Common myeloid progenitor, CD34-positive (primary cell): ENCODE measurements at regions not wholly inside any gene's neighbourhood (a gene's known extent, or its start where the extent isn't known, plus 50 kb on each side); places are given as distances from the start of the nearest gene placed in this dataset.

Experiments used
- CTCF ChIA-PET: fragments of 350-600 bp; sonication (Branson Sonifier 250); formaldehyde crosslinking; loops from one replicate; lab custom pipeline; 2021; ENCODE audit warnings: antibody characterized with exemption; lab: Charles Lee
- POLR2A ChIA-PET: fragments of 350-600 bp; sonication (Branson Sonifier 250); formaldehyde crosslinking; loops from one replicate; lab custom pipeline; 2021; ENCODE audit warnings: antibody characterized with exemption; lab: Charles Lee
- DNase-seq, 3 donors: peaks; one replicate each; pipeline versions ENCODE4 v3.0.0 to v3.0.0-alpha.2; 2013
- H3K27ac ChIP-seq, 2 experiments: 1 replicate in 1 of 2; 2 replicates in 1 of 2; pipeline ENCODE4 v1.7.0; 2013; ENCODE audit warnings: inconsistent platforms in 2 of 2, low read length in 2 of 2, mild to moderate bottlenecking in 2 of 2, low read depth in 1 of 2, moderate library complexity in 1 of 2; ENCODE audit not compliant: severe bottlenecking in 2 of 2, insufficient read depth in 1 of 2, poor library complexity in 1 of 2
- H3K27me3 ChIP-seq, 5 experiments: replicated peaks in 2 of 5; 1 replicate in 3 of 5; 2 replicates in 2 of 5; pipeline versions ENCODE4 v1.6.1 to v1.7.0; 2013; ENCODE audit warnings: low read length in 4 of 5, mild to moderate bottlenecking in 2 of 5, moderate library complexity in 2 of 5, inconsistent platforms in 1 of 5; ENCODE audit not compliant: insufficient read depth in 5 of 5, control insufficient read depth in 4 of 5
- H3K36me3 ChIP-seq, 4 experiments: 1 replicate in 2 of 4; 2 replicates in 2 of 4; pipeline versions ENCODE4 v1.6.1 to v1.7.0; 2013; ENCODE audit warnings: low read length in 3 of 4, control low read depth in 1 of 4, mild to moderate bottlenecking in 1 of 4; ENCODE audit not compliant: control insufficient read depth in 4 of 4, insufficient read depth in 4 of 4
- H3K4me1 ChIP-seq, 4 experiments: 1 replicate in 3 of 4; 2 replicates in 1 of 4; pipeline versions ENCODE4 v1.6.1 to v1.7.1; 2013; ENCODE audit warnings: low read length in 3 of 4, mild to moderate bottlenecking in 3 of 4, control low read depth in 1 of 4, inconsistent platforms in 1 of 4, moderate library complexity in 1 of 4; ENCODE audit not compliant: control insufficient read depth in 4 of 4, insufficient read depth in 4 of 4; ENCODE audit errors: control extremely low read depth in 1 of 4
- H3K4me3 ChIP-seq, 7 experiments: 1 replicate in 4 of 7; 2 replicates in 3 of 7; pipeline versions ENCODE4 v1.5.1 to v1.7.0; 2013; ENCODE audit warnings: mild to moderate bottlenecking in 7 of 7, low read length in 6 of 7, moderate library complexity in 6 of 7, inconsistent platforms in 2 of 7, low read depth in 2 of 7, control low read depth in 1 of 7; ENCODE audit not compliant: insufficient read depth in 4 of 7, control insufficient read depth in 1 of 7; ENCODE audit errors: extremely low read depth in 1 of 7
- H3K9me3 ChIP-seq, 5 experiments: 1 replicate in 4 of 5; 2 replicates in 1 of 5; pipeline versions ENCODE4 v1.6.1 to v1.7.1; 2013; ENCODE audit warnings: low read length in 4 of 5, mild to moderate bottlenecking in 2 of 5, inconsistent platforms in 1 of 5, low read depth in 1 of 5, moderate library complexity in 1 of 5; ENCODE audit not compliant: control insufficient read depth in 4 of 5, insufficient read depth in 2 of 5; ENCODE audit errors: control extremely low read depth in 1 of 5
- WGBS: methylation state at CpG from one replicate; pipeline ENCODE4 v1.1.5; 2013; ENCODE audit not compliant: insufficient coverage; 5-methylcytosine and 5-hydroxymethylcytosine counted together

DNA sequence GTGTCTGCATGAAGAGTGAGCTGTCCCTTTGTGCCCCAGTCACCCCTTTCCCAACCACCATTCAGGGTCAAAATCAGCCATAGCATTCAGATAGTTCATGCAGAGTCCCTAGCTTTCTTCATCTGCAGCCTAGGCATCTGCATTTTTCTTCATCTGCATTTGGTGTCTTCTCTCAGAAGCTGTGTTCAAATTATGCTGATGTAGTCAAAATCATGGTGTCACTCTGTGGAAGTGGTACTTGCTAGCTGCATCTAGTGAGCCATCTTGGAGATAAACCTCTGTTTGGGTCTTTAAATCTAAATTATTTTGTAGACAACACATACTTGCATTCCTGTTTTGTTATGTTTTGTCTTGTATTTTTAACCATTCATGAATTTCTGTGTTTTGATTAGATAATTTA is 119.8 kb downstream of the DDX3Y start:
- H3K27me3 ChIP-seq: no peaks in the 10 kb centered on the region
- H3K9me3 ChIP-seq: no peaks in the 10 kb centered on the region
- no peak overlapping the region for H3K4me3 ChIP-seq
- CTCF ChIA-PET: no interaction called here
- no peak overlapping the region for H3K27ac ChIP-seq
- no peaks in the 10 kb centered on the region for H3K4me1 ChIP-seq
- no peak for DNase-seq
- no peaks in the 10 kb centered on the region for H3K36me3 ChIP-seq
- POLR2A ChIA-PET: no interaction called here

DNA sequence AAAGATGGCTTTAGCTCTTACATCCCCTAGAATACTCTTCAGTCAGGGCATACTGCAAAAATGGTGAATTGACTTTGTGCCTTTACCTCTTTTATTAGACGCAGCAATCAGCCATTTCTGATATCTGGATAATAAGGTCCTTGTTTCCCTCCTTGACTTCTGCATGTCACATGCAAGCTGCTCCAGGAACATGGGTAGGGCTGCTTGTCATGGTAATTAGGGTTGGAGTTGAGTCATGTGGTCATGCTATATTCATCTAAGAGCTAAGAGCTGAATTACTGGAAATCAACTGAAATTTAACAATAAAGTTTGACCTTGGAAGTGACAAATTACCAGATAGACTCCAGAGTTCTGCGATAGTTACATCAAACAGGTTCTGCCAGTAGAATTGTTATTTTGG is 122.2 kb downstream of the DDX3Y start:
- POLR2A ChIA-PET: no interaction called here
- no peaks in the 10 kb centered on the region for H3K4me1 ChIP-seq
- CTCF ChIA-PET: no interaction called here
- no CpG with 5 or more reads among the region's 2 CpGs for WGBS
- DNase-seq: no peak
- no peaks in the 10 kb centered on the region for H3K27me3 ChIP-seq
- no peaks in the 10 kb centered on the region for H3K9me3 ChIP-seq
- no peak overlapping the region for H3K4me3 ChIP-seq
- no peaks in the 10 kb centered on the region for H3K36me3 ChIP-seq
- H3K27ac ChIP-seq: no peak overlapping the region

DNA sequence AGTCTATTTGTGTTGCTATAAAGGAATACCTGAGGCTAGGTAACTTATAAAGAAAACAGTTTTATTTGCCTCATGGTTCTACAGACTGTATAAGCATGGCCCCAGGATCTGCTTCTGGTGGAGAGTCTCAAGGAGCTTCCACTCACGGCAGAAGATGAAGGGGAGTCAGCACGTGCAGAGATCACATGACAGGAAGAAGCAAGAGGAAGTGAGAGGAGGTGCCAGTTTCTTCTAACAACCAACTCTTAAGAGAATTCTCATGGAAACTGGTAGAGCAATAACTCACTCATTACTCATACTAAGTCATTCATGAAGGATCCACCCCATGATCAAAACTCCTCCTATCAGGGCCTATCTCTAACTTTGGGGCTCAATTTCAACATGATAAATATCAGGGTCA is 135.6 kb downstream of the DDX3Y start:
- Histone ChIP-seq H3K4me3 (no peak overlapping the region), H3K36me3 (no peaks in the 10 kb centered on the region), H3K4me1 (no peaks in the 10 kb centered on the region), H3K27ac (no peak overlapping the region), H3K27me3 (no peaks in the 10 kb centered on the region), H3K9me3 (no peaks in the 10 kb centered on the region)
- DNase-seq: no peak
- ChIA-PET POLR2A (no interaction called here), CTCF (no interaction called here)
- no CpG with 5 or more reads among the region's 2 CpGs for WGBS

DNA sequence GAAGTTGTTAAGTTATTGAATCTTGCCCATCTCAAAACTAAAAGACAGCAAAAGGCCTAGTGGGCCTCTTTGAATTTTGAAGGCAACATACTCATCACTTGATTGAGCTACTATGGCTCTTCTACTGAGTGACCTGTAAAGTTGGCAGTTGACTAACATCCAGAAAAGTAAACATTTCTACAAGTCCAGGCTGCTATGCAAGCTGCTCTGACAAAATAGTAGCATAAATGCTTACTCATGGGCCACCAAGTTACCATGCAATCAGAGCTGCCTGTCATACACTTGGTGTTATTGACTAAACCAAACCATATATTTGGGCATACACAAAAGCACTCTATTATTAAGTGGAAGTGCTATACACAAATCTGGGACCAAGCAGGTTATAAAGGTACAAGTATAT is 148.8 kb downstream of the DDX3Y start:
- CTCF ChIA-PET: no interaction called here
- POLR2A ChIA-PET: no interaction called here
- no peaks in the 10 kb centered on the region for H3K36me3 ChIP-seq
- no peaks in the 10 kb centered on the region for H3K9me3 ChIP-seq
- DNase-seq: no peak
- H3K4me1 ChIP-seq: no peaks in the 10 kb centered on the region
- no peak overlapping the region for H3K27ac ChIP-seq
- no peaks in the 10 kb centered on the region for H3K27me3 ChIP-seq
- no peak overlapping the region for H3K4me3 ChIP-seq

DNA sequence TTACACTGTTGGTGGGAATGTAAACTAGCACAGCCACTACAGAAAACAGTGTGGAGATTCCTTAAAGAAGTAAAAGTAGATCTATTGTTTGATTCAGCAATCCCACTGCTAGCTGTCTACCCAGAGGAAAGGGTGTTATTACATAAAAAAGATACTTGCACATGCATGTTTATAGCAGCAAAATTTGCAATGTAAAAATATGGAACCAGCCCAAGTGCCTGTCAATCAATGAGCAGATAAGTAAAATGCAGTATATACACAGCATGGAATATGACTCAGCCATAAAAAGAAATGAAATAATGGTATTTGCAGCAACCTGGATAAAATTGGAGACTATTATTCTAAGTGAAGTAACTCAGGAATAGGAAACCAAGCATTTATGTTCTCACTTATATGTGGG is 161.7 kb downstream of the DDX3Y start:
- CTCF ChIA-PET: no interaction called here
- no peaks in the 10 kb centered on the region for H3K9me3 ChIP-seq
- no peak for DNase-seq
- H3K36me3 ChIP-seq: no peaks in the 10 kb centered on the region
- no peaks in the 10 kb centered on the region for H3K4me1 ChIP-seq
- POLR2A ChIA-PET: no interaction called here
- no peak overlapping the region for H3K4me3 ChIP-seq
- H3K27me3 ChIP-seq: no peaks in the 10 kb centered on the region
- no peak overlapping the region for H3K27ac ChIP-seq

DNA sequence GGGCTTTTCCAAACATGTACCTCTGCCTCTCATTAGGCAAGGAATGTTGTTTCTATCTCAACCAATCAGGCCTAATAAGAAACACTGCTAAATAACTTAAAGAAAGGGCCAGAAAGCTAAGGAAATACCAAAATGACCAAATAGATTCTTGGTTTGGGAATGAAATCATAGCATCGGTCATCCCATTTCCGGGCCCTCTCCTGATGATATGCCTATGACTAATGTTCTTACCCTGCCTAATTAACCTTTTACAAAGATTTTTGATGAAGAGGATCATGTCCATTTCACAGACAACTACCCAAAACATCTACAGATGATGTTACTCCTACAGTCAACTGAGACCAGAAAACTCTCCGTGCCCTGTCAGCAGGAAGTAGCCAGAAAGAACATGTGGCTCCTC is 164.0 kb downstream of the DDX3Y start:
- no CpG with 5 or more reads among the region's 3 CpGs for WGBS
- DNase-seq: no peak

DNA sequence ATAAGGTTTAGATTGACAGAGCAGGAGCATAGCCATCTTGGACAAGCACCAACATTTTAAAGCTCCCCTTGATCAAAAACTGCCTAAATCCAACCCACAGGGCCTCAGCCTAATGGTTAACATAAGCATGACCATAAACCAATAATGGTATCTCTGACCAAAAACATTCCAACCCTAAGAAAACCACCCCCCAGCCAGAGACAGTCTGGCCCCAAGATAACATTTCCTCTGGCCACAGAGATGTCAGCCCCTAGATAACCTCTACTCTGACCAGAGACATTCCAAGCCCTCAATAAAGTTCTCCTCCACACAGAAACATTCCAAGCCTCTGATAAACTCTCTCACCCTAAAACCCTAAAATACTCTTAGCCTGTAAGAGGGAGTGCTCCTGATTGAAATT is 164.4 kb downstream of the DDX3Y start:
- CTCF ChIA-PET: no interaction called here
- Histone ChIP-seq H3K36me3 (no peaks in the 10 kb centered on the region), H3K27me3 (no peaks in the 10 kb centered on the region), H3K4me3 (no peak overlapping the region), H3K4me1 (no peaks in the 10 kb centered on the region), H3K9me3 (peaks cover 0 to 4% (median 0%) of the 10 kb centered on the region in 5 experiments), H3K27ac (no peak overlapping the region)
- no peak for DNase-seq
- POLR2A ChIA-PET: no interaction called here

More for the DNA sequence above, 164.0 kb downstream of the DDX3Y start:
- Histone ChIP-seq H3K36me3 (no peaks in the 10 kb centered on the region), H3K27me3 (no peaks in the 10 kb centered on the region), H3K27ac (no peak overlapping the region), H3K4me3 (no peak overlapping the region), H3K9me3 (peaks cover 0 to 4% (median 0%) of the 10 kb centered on the region in 5 experiments), H3K4me1 (no peaks in the 10 kb centered on the region)
- ChIA-PET POLR2A (no interaction called here), CTCF (no interaction called here)

DNA sequence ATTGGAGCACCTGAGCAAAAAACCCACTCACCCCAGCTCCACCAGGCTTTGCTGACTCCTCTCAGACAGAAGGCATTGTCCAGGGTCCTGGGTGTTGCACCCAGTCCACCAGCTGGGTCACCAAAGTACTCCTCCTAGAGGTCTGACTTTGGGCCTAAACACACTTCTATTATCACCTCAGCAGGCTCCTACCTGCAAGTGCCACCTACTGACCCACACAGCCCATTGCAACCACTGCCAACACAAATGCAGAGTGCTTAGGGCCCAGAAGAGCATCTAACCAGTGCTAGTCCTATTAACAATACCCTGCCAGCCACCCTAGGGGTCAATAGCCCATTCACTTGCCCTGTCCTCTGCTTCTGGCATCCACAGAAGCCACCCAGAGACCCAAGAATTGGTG is 178.1 kb downstream of the DDX3Y start:
- DNase-seq: no peak
- H3K4me3 ChIP-seq: no peak overlapping the region
- no peaks in the 10 kb centered on the region for H3K27me3 ChIP-seq
- H3K9me3 ChIP-seq: no peaks in the 10 kb centered on the region
- no peak overlapping the region for H3K27ac ChIP-seq
- ChIA-PET POLR2A (no interaction called here), CTCF (no interaction called here)
- no peaks in the 10 kb centered on the region for H3K36me3 ChIP-seq
- no peaks in the 10 kb centered on the region for H3K4me1 ChIP-seq
